Transverse colon (tissue), 4 donors: ENCODE measurements at regions not wholly inside any gene's neighbourhood (a gene's known extent, or its start where the extent isn't known, plus 50 kb on each side); places are given as distances from the start of the nearest gene placed in this dataset.

Experiments used
- CTCF ChIP-seq, 5 experiments: fragments of 200-600 bp in 3 of 5; fragments of 450-650 bp in 2 of 5; sonication (generic) in 3 of 5; IDR thresholded peaks; 1 replicate in 2 of 5; 2 replicates in 3 of 5; pipeline ENCODE4 v1.5.1; 2016 to 2017; ENCODE audit warnings: antibody characterized with exemption in 5 of 5, inconsistent platforms in 3 of 5, mild to moderate bottlenecking in 2 of 5, moderate library complexity in 1 of 5
- EP300 ChIP-seq: sonication (generic); formaldehyde crosslinking; IDR thresholded peaks from one replicate; pipeline ENCODE4 v1.6.1; 2017; ENCODE audit warnings: antibody characterized with exemption, low read depth
- POLR2A ChIP-seq: fragments of 450-650 bp; IDR thresholded peaks from one replicate; pipeline ENCODE4 v1.6.1; 2016; ENCODE audit warnings: antibody characterized with exemption, mild to moderate bottlenecking, moderate library complexity
- POLR2AphosphoS5 ChIP-seq, 3 donors: sonication (generic); formaldehyde crosslinking; IDR thresholded peaks; one replicate each; pipeline ENCODE4 v1.6.1; 2016; ENCODE audit warnings: antibody characterized with exemption in 3 of 3

GRCh38 chr15:48049736-48050135 is 71.1 kb upstream of the SLC24A5 start:
- TF ChIP-seq POLR2A (no peak), EP300 (no peak), CTCF (IDR thresholded peaks at IDR 0.05) (no peak), POLR2AphosphoS5 (IDR thresholded peaks at IDR 0.05) (no peak)
